Endometrial microvascular endothelial cells (primary cell): ENCODE measurements at regions not wholly inside any gene's neighbourhood (a gene's known extent, or its start where the extent isn't known, plus 50 kb on each side); places are given as distances from the start of the nearest gene placed in this dataset.

ENCODE experiments used
- in situ Hi-C: cut with HindIII; loops from 2 replicates; pipeline ENCODE4 v1.10.0; 2017; ENCODE audit warnings: low sequenced_read_pairs, low pct_unique_long_range_greater_than_20kb; ENCODE audit errors: inconsistent ontology term

DNA sequence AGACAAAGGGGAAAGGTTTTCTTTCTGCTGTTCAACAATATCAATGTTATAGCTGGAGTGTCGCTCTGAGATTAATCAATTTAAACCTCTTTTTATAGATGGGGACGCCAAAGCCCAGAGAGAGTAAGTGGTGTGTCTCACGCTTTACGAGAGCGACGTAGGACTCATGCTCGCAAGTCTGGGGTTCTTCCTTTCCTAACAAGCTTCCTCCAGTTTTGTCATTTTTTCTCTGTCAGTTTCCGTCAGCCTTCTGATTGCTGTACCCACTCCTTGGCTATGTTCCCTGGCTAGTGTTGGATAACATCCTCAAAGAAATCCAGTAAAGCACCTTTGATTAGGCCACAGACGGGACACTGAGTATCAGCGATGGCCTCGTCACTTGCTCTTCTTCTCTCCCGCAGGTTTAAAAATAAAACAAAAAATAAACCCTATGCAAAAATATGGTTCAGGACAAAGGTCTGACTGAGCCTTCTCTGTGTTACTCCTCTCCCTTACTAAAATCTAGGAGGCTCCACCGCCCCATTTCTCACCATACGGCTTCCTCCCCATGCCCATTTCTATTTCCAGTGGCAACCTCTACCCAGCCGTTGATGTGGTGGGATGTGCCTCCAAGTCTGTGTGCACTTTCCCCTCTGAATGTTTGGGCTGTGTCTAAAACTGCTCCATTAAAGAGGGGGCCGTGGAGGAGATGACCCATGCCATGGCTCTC, 172.7 kb upstream of the PARP11 start:
- in situ Hi-C loops, result no loop called here

GRCh38 chr12:4044736-4045730, 171.8 kb upstream of the PARP11 start:
- in situ Hi-C loops, result no loop called here

GRCh38 chr12:4044101-4044500, 170.9 kb upstream of the PARP11 start:
- in situ Hi-C loops, result no loop called here

- in situ Hi-C loops, result no loop called here
Measured at GRCh38 chr12:4041187-4041885, 168.1 kb upstream of the PARP11 start.

DNA sequence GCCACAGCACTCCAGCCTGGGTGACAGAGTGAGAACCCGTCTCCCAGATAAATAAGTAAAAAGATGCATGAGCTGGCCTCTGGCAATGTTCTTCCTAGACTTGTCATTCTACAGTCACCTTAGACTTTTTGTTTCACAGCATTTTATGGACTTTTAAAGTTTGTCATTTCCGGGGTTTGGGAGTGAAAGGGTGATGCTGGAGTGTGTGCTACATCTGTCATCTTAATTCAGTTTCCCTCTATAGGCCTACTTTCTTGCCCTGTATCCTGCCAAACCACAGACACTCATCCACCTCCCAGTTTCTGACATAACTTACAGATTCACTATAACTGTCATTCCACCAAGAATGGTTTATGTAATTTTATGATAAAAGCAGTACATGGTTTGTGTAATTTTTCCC, 166.7 kb upstream of the PARP11 start:
- in situ Hi-C loops, result loop anchor here (10.0 kb wide), 1 partner anchor 145 kb away; no protein-coding TSS in a partner anchor

DNA sequence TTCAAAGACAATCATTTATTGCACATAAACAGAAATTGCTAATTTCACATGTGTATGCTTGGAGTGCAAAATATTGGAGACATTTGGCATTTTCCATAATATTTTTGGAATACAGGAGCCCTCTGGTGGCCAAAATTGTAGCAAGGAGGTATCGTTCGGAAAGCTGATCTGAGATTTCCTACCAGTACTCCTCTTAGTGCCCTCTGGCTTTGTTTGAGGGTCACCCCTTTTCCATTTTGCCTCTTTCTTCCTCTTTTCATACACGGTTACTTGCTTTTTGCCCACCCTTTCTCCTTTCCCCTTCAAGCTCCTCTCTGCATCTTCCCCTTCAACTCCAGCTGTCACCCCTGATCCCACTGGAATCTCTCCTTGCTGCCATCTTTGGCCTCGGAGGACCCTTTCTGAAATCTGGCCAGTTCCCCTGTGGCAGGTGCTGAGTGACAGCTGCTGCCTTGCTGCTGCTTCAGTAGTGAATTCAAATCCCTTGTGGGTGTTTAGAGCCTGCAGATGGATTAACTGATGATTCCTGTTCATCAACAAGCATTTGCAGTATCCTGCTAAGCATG, 164.6 kb upstream of the PARP11 start:
- in situ Hi-C loops, result loop anchor here (10.0 kb wide), 1 partner anchor 143 kb away; no protein-coding TSS in a partner anchor

DNA sequence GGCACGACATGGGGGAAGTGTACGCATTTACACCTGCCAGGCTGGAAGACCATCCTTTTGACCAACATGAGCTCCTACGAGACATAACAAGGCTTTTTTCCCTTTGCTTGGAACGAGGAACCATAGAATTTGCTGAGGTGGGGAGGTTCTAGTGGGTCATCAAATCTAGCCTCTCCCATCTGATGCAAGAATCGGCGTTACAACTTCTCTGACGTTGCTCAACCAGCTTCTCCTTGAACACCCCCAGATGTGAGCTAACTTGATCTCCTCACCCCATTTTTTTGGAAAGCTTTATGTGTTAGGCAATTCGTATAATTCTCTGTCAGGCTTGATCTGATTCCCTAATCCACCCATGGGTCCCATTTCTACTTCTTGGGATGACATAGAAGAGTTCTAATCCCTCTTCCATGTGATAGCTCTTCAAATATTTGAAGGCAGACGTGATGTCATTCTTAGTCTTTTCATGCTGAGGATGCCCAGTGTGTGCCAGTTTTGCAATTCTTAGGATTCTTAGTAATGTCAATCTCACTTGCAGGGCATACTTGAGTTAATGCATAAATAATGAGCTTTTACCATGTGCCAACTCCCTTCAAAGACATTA, 163.6 kb upstream of the PARP11 start:
- in situ Hi-C loops, result loop anchor here (10.0 kb wide), 1 partner anchor 142 kb away; no protein-coding TSS in a partner anchor

DNA sequence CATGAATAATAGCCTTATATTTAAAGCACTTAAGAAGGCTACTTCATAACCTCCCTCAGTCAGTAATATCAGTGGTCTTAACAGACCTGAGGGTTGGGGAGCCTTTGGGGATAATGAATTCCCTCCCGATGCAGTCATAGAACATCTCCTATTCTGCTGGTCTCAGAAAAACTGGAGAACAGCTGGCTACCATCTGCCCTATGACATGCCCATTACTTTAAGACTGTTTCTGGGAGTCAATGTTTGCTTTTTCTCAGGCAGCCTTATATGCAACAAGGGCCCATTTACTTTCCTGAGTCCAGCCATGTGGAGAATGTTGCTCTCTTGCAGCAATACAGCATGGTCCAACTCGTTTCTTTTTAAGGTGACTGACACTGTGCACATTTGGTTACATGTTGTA, 161.7 kb upstream of the PARP11 start:
- in situ Hi-C loops, result loop anchor here (10.0 kb wide), 1 partner anchor 140 kb away; no protein-coding TSS in a partner anchor

- in situ Hi-C loops, result loop anchor here (10.0 kb wide), 1 partner anchor 138 kb away; no protein-coding TSS in a partner anchor
Measured at GRCh38 chr12:4032924-4033615, 159.9 kb upstream of the PARP11 start.

DNA sequence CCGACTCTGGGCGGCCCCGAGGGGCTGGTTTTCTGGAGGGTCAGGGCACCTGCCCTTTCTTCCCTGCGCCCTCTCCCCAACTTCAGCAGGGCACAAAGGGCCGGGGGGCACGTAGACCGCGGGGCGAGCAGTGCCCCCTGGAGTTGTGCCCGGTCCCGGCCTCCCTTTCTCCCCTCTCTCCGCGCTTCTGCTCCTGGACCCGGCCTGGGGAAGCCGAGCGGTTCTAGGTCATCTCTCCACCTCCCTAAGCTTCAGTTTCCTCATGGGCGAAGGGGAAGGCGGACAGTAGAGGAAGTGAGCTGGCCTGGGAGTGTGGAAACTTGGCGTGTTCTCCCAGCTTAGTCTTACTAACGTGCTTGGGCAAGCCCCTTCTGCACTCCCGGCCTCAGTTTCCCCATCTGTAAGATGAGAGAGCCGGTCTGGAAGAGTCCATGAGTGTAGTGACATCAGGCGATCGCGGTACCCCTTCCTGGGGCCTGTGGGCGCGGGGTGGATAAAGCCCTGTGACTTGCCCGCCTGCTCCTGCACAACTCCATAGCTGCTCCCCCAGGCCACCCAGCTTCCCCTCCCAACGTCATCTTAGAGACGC, 158.6 kb upstream of the PARP11 start:
- in situ Hi-C loops, result loop anchor here (10.0 kb wide), 1 partner anchor 137 kb away; no protein-coding TSS in a partner anchor

- in situ Hi-C loops, result loop anchor here (10.0 kb wide), 1 partner anchor 136 kb away; no protein-coding TSS in a partner anchor
Measured at GRCh38 chr12:4030929-4031702, 157.9 kb upstream of the PARP11 start.

DNA sequence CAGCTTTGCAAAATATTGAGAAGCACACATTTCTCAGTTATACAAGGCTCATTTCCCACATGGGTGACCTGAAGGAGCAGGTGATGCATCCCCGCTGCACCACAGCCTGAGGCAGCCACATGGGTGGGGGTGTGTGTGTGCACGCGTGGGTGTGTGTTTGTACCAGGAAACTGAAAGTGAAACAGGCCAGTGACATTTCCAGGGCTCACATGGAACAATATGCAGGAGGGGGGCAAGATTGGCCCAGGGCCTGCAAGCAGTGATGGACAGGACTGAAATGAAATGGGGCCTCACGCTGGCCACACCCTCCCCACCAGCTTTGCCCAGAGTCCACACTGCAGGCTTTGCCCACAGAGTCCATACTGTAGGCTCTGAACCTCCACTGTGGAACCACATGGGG, 154.2 kb upstream of the PARP11 start:
- in situ Hi-C loops, result no loop called here

DNA sequence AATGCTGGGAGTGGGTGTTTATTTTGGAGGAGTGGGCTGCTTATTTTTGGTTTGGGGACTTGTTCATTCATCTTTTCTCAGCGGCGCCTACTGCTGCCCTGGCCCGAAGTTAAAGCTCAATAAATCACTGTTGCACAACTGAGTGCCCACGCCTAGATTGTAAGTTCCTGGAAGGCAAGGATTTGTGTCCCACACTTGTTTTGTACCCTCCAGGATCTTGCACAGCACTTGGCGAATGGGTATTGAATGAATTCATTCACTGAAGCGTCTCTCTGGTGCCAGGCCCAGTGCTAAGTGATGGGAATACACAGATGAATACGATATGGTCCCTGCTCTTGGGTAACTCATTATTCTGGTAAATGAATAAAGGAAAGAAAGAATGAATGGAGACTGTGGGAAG, 153.3 kb upstream of the PARP11 start:
- in situ Hi-C loops, result no loop called here

GRCh38 chr12:4026020-4026358, 152.8 kb upstream of the PARP11 start:
- in situ Hi-C loops, result no loop called here

DNA sequence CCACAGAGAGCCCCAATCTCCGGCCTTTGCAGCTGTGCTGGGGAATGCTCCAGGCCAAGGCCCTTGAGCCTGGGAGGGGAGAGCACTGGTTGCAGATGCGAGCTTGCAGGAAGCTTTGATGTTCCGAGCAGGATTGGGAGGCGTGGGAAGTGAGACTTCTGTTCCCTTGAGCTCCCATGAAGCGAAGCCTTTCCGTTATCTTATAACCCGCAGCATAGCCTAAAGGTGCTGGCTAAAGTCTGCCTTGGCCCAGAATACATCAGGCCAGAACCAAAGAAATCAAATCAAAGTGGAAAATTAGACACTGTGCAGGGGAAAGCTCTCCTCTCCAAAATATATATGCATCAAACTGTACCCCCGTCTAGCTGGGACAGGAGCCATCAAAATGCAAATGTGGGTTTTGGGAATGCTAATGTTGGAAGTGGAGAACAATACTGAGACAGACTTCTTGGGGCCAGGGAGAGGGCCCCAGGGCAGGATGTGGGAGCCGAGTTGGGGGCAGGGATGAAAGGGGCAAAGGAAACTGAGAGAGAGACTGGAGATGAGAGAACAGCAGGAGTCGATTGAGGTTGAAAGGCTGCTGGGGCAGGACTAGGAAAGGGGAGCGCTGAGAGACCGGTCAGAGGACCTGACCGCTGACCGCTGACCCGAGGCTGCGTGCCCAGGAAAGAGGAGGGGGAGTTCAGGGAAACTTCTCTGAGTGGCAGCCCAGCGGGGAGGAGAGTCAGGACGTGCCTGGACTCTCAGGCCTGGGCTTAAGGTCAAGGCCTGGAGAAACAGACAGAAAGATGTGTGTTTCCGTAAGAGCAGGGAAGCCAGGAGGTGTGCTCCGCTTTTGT, 152.2 kb upstream of the PARP11 start:
- in situ Hi-C loops, result no loop called here

DNA sequence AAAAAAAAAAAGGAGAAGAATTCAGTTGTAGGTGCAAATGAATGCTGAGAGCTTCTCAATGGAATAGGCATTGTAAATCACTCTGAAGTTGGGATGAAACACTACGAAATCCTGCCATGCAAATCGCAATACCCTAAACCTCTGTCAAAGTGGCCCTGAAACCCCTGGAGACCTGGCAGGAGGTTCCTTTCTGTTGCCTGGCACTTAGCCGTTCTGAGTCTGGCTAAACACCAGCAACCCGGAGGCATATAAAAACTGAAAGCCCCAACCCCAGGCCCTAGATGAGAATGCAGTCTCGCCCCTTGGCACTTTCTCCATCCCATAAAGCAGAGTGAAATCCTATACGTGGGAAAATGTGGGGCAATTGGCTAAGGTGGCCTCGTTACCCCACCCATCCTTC, 151.5 kb upstream of the PARP11 start:
- in situ Hi-C loops, result no loop called here
